ENCODE measurements at regions not wholly inside any gene's neighbourhood (a gene's known extent, or its start where the extent isn't known, plus 50 kb on each side); places are given as distances from the start of the nearest gene placed in this dataset.

DNA sequence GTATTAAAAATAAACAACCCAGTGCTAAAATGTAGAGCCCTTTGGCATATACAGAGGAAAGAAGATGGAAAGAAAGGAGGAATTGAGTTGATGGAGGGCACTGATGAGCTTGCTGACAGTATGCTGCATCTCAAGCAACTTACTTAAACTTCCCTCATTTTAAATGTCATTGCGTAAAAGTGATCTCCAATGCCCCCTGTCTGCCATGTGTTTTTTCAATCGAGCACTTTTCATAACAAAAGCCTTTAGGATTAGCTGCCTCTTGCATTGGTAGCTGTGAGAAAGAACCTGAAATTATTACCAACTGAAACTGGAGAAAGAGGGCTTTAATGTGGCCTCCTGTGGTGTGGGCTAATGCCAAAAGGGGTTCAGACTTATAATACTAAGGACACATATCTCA is 541.6 kb downstream of the SUCLA2 start:
- POLR2A ChIA-PET: no interaction called here
- TF ChIP-seq GATA2 (IDR thresholded peaks at IDR 0.05; ENCODE audit: insufficient read depth, insufficient read length, low read depth, low read length) (no peak), MYC (IDR thresholded peaks at IDR 0.05; ENCODE audit: low read depth, low read length) (no peak), POLR2A (IDR thresholded peaks at IDR 0.05; ENCODE audit: low read depth, low read length) (no peak), JUN (IDR thresholded peaks at IDR 0.05; ENCODE audit: borderline replicate concordance, insufficient read depth, insufficient read length, low read depth) (no peak), EZH2 (IDR thresholded peaks at IDR 0.05; ENCODE audit: borderline replicate concordance, low read depth, low read length, severe bottlenecking) (no peak), POLR2AphosphoS5 (IDR thresholded peaks at IDR 0.05; ENCODE audit: insufficient read depth, low read depth, low read length) (no peak), FOS (IDR thresholded peaks at IDR 0.05; ENCODE audit: borderline replicate concordance, insufficient read depth, low read length) (no peak)
- TF ChIP-seq, protein P1, sequence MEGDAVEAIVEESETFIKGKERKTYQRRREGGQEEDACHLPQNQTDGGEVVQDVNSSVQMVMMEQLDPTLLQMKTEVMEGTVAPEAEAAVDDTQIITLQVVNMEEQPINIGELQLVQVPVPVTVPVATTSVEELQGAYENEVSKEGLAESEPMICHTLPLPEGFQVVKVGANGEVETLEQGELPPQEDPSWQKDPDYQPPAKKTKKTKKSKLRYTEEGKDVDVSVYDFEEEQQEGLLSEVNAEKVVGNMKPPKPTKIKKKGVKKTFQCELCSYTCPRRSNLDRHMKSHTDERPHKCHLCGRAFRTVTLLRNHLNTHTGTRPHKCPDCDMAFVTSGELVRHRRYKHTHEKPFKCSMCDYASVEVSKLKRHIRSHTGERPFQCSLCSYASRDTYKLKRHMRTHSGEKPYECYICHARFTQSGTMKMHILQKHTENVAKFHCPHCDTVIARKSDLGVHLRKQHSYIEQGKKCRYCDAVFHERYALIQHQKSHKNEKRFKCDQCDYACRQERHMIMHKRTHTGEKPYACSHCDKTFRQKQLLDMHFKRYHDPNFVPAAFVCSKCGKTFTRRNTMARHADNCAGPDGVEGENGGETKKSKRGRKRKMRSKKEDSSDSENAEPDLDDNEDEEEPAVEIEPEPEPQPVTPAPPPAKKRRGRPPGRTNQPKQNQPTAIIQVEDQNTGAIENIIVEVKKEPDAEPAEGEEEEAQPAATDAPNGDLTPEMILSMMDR (IDR thresholded peaks at IDR 0.05; ENCODE audit: extremely low read depth in 1 of 2, insufficient read depth in 1 of 2, low read depth in 1 of 2, low read length in 2 of 2): no peak
- TF ChIP-seq, protein P2, sequence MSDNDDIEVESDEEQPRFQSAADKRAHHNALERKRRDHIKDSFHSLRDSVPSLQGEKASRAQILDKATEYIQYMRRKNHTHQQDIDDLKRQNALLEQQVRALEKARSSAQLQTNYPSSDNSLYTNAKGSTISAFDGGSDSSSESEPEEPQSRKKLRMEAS (IDR thresholded peaks at IDR 0.05; ENCODE audit: insufficient read depth, insufficient read length): no peak
- dilution Hi-C loops (cut with MboI; ENCODE audit: extremely low pct_ligation_motif_present, low sequenced_read_pairs): no loop called here
- Histone ChIP-seq H3K9me3 (replicated peaks; ENCODE audit: control insufficient read depth, insufficient read depth, low read length) (peaks cover 3% of the 10 kb centered on the region), H3K27me3 (ENCODE audit: control insufficient read depth in 2 of 2, insufficient read depth in 2 of 2, low read length in 2 of 2) (no peaks in the 10 kb centered on the region), H3K9me1 (replicated peaks; ENCODE audit: control insufficient read depth, extremely low read depth, insufficient read depth, low read length) (no peaks in the 10 kb centered on the region), H3K79me2 (ENCODE audit: control insufficient read depth, insufficient read depth, low read length) (no peaks in the 10 kb centered on the region), H3K27ac (ENCODE audit: insufficient read depth, low read depth, low read length) (no peak overlapping the region), H3K36me3 (ENCODE audit: control insufficient read depth in 2 of 2, extremely low read depth in 1 of 2, insufficient read depth in 2 of 2, low read length in 2 of 2) (no peaks in the 10 kb centered on the region), H3K4me2 (ENCODE audit: insufficient read depth, low read length) (no peak overlapping the region), H3K4me1 (ENCODE audit: control insufficient read depth, extremely low read depth, insufficient read depth, low read length) (no peaks in the 10 kb centered on the region), H3K9ac (replicated peaks; ENCODE audit: extremely low read depth, insufficient read depth, low read length) (no peak overlapping the region), H3K4me3 (replicated peaks in 1 of 3; ENCODE audit: insufficient read depth in 1 of 3, low read depth in 1 of 3, low read length in 3 of 3) (no peak overlapping the region), H4K20me1 (replicated peaks; ENCODE audit: control insufficient read depth, extremely low read depth, insufficient read depth, low read length) (no peaks in the 10 kb centered on the region), H2AFZ (ENCODE audit: low read depth, low read length) (no peak overlapping the region)
- BruUV-seq (replicated peaks): no TSS peak
- DNase-seq (ENCODE audit: low read depth, low spot score) (no peak), FAIRE-seq (no peak)
- CTCF ChIA-PET: interaction anchor here (0.8 kb wide), 1 partner anchor 20 kb away, joined by 3 read pairs; no protein-coding TSS in a partner anchor
- intact Hi-C loops (cut with micrococcal nuclease): no loop called here
